Suprapubic skin (tissue), 4 donors: ENCODE measurements at regions not wholly inside any gene's neighbourhood (a gene's known extent, or its start where the extent isn't known, plus 50 kb on each side); places are given as distances from the start of the nearest gene placed in this dataset.
"Not testable (repeated sequence)": the region's sequence is repeated elsewhere in the genome, so short reads cannot be mapped to it uniquely, and the experiment has no call there.

ENCODE experiments used
- DNase-seq, 2 donors: peaks; one replicate each; pipeline ENCODE4 v3.0.0-alpha.2; 2019; ENCODE audit warnings: low spot score in 2 of 2
- H3K27ac ChIP-seq: fragments of 200-600 bp; sonication (generic); one replicate; pipeline ENCODE4 v1.5.1; 2019
- H3K27me3 ChIP-seq: fragments of 200-600 bp; sonication (generic); one replicate; pipeline ENCODE4 v1.5.1; 2019
- H3K36me3 ChIP-seq: fragments of 200-600 bp; sonication (generic); one replicate; pipeline ENCODE4 v1.5.1; 2019
- H3K4me1 ChIP-seq: fragments of 200-600 bp; sonication (generic); one replicate; pipeline ENCODE4 v1.5.1; 2019
- H3K4me3 ChIP-seq: fragments of 200-600 bp; sonication (generic); one replicate; pipeline ENCODE4 v1.5.1; 2019; ENCODE audit warnings: mild to moderate bottlenecking
- H3K9me3 ChIP-seq: fragments of 200-600 bp; sonication (generic); one replicate; pipeline ENCODE4 v1.5.1; 2019
- EP300 ChIP-seq: sonication (generic); formaldehyde crosslinking; IDR thresholded peaks from one replicate; pipeline ENCODE4 v1.6.1; 2017; ENCODE audit warnings: antibody characterized with exemption
- POLR2A ChIP-seq, 2 donors: fragments of 450-650 bp; IDR thresholded peaks; one replicate each; pipeline ENCODE4 v1.6.1; 2017; ENCODE audit warnings: antibody characterized with exemption in 2 of 2, mild to moderate bottlenecking in 2 of 2, moderate library complexity in 2 of 2
- POLR2AphosphoS5 ChIP-seq, 3 donors: sonication (generic); formaldehyde crosslinking; IDR thresholded peaks; one replicate each; pipeline ENCODE4 v1.6.1; 2017; ENCODE audit warnings: antibody characterized with exemption in 3 of 3
- WGBS: methylation state at CpG from one replicate; pipeline ENCODE4 v1.1.5; 2018; 5-methylcytosine and 5-hydroxymethylcytosine counted together
- TF ChIP-seq, protein P1 (sequence below), 2 donors: fragments of 200-600 bp in 1 of 2; fragments of 450-650 bp in 1 of 2; sonication (generic) in 1 of 2; IDR thresholded peaks; one replicate each; pipeline ENCODE4 v1.5.1; 2016 to 2019; ENCODE audit warnings: antibody characterized with exemption in 2 of 2, mild to moderate bottlenecking in 1 of 2, moderate library complexity in 1 of 2

DNA sequence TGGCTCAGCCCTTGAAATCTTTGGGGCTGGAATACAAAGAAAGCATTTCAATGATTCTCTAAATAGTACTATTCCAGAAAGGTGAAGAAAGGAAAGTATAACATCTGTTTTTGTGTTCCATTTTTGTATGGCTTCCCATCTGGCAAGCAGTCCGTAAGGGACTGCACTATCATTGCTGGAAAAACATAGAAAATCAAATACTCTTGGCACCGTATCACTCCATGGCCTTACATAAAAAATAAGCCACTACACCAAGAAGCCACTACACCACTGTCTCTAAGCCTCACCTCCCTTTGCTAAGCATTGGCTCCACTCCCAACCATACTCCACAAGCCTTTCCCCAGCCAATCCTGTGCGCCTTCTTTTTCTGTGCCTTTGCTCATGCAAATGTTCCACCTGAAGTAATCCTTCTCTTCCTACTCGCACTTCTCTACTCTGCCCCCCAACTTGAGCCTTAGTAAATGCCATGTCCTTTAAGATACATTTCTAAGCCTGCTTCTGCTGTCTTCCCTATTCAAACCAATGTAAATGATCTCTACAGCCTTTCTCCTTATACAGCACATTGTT, 454.6 kb upstream of the TUSC1 start:
- Histone ChIP-seq H3K36me3 (no peaks in the 10 kb centered on the region), H3K4me1 (no peaks in the 10 kb centered on the region), H3K9me3 (no peaks in the 10 kb centered on the region), H3K27me3 (no peaks in the 10 kb centered on the region), H3K27ac (no peak overlapping the region), H3K4me3 (no peak overlapping the region)
- TF ChIP-seq, protein P1, sequence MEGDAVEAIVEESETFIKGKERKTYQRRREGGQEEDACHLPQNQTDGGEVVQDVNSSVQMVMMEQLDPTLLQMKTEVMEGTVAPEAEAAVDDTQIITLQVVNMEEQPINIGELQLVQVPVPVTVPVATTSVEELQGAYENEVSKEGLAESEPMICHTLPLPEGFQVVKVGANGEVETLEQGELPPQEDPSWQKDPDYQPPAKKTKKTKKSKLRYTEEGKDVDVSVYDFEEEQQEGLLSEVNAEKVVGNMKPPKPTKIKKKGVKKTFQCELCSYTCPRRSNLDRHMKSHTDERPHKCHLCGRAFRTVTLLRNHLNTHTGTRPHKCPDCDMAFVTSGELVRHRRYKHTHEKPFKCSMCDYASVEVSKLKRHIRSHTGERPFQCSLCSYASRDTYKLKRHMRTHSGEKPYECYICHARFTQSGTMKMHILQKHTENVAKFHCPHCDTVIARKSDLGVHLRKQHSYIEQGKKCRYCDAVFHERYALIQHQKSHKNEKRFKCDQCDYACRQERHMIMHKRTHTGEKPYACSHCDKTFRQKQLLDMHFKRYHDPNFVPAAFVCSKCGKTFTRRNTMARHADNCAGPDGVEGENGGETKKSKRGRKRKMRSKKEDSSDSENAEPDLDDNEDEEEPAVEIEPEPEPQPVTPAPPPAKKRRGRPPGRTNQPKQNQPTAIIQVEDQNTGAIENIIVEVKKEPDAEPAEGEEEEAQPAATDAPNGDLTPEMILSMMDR (IDR thresholded peaks at IDR 0.05) = no peak
- TF ChIP-seq POLR2A (IDR thresholded peaks at IDR 0.05) (no peak), POLR2AphosphoS5 (IDR thresholded peaks at IDR 0.05) (no peak), EP300 (no peak)
- 77% methylated on average over 4 of the region's 4 CpGs for WGBS
- no peak for DNase-seq

DNA sequence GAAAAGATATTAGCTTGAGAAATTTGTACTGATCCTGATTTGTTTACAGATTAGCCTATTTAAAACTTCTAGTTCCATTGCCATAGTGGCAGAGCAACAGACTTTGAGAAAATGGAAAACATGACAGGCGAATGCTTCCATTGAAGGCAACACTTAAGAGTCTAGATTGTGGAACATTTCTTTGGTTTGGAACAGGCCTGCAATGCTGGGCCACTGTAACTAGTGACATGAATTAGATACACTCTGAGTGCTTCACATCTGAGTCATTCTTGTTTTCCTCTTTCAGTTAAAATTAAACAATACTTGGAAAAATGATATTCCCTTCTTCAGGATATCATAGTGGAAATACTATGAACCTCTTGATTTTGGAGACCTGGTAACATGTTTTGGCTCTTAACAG, 453.6 kb upstream of the TUSC1 start:
- Histone ChIP-seq H3K4me1 (no peaks in the 10 kb centered on the region), H3K9me3 (no peaks in the 10 kb centered on the region), H3K27ac (peak overlapping the region; percentile 40), H3K27me3 (no peaks in the 10 kb centered on the region), H3K36me3 (no peaks in the 10 kb centered on the region), H3K4me3 (no peak overlapping the region)
- DNase-seq = no peak
- TF ChIP-seq POLR2AphosphoS5 (IDR thresholded peaks at IDR 0.05) (no peak), EP300 (no peak)
- TF ChIP-seq, protein P1 (IDR thresholded peaks at IDR 0.05) = no peak
- 63% methylated on average over 1 of the region's 1 CpG for WGBS

DNA sequence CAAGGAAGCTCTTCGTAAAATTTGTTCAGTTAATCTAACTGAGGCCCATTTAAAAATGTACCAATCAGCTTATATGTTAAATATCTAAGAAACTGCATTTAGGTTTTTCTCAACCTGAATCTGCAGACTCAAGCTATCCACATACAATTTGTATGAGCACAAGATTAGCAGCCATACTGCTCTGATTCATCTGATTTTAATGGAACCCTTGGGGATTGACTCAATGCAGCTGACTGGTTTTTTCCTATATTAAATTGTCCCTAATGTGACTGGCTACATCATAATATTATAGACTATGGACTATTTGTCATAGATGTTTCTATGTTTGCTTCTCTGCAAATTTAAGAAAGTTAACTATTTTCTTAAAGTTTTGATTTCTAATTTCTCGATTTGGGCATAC, 451.0 kb upstream of the TUSC1 start:
- Histone ChIP-seq H3K27me3 (no peaks in the 10 kb centered on the region), H3K4me1 (no peaks in the 10 kb centered on the region), H3K4me3 (no peak overlapping the region), H3K27ac (no peak overlapping the region), H3K9me3 (no peaks in the 10 kb centered on the region), H3K36me3 (no peaks in the 10 kb centered on the region)
- WGBS = 86% methylated on average over 2 of the region's 2 CpGs
- TF ChIP-seq, protein P1 (IDR thresholded peaks at IDR 0.05) = no peak
- TF ChIP-seq EP300 = no peak
- TF ChIP-seq POLR2A (IDR thresholded peaks at IDR 0.05) = no peak
- no peak for TF ChIP-seq POLR2AphosphoS5 (IDR thresholded peaks at IDR 0.05)
- DNase-seq = no peak

DNA sequence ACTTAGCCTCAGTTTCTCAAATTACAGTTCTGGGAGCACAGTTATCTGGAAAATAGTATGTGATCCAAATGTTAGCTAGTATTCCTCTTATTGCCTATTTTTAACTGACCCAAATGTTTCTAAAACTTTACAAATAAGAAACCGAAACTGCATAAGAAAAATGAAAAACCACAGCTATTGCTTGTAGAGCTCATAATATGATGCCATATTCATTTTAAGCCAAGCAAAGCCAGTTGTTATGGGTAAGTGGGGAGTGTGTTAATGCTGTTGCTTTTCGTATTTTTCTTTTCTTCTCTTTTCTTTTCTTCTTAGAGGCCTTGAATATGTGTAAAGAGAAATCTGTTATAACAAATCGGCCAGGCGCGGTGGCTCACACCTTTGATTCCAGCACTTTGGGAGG, 447.4 kb upstream of the TUSC1 start:
- H3K27ac ChIP-seq = no peak overlapping the region
- no peak for DNase-seq
- WGBS = 92% methylated on average over 5 of the region's 5 CpGs
- H3K4me3 ChIP-seq = no peak overlapping the region
- no peaks in the 10 kb centered on the region for H3K36me3 ChIP-seq
- H3K27me3 ChIP-seq = no peaks in the 10 kb centered on the region
- TF ChIP-seq POLR2A (IDR thresholded peaks at IDR 0.05) (no peak), POLR2AphosphoS5 (IDR thresholded peaks at IDR 0.05) (no peak), EP300 (no peak)
- TF ChIP-seq, protein P1 (IDR thresholded peaks at IDR 0.05) = no peak
- no peaks in the 10 kb centered on the region for H3K4me1 ChIP-seq
- no peaks in the 10 kb centered on the region for H3K9me3 ChIP-seq

- 56% methylated on average over 2 of the region's 2 CpGs for WGBS
Observed at GRCh38 chr9:26116085-26116484, 437.8 kb upstream of the TUSC1 start.

GRCh38 chr9:26112724-26113123, 434.5 kb upstream of the TUSC1 start:
- Histone ChIP-seq H3K4me3 (no peak overlapping the region), H3K36me3 (no peaks in the 10 kb centered on the region), H3K27me3 (no peaks in the 10 kb centered on the region), H3K27ac (no peak overlapping the region), H3K4me1 (no peaks in the 10 kb centered on the region), H3K9me3 (no peaks in the 10 kb centered on the region)
- DNase-seq = no peak
- WGBS = 85% methylated on average over 2 of the region's 2 CpGs
- TF ChIP-seq POLR2AphosphoS5 (IDR thresholded peaks at IDR 0.05) (no peak), POLR2A (IDR thresholded peaks at IDR 0.05) (no peak), EP300 (no peak)
- TF ChIP-seq, protein P1 (IDR thresholded peaks at IDR 0.05) = no peak

More at GRCh38 chr9:26116085-26116484, 437.8 kb upstream of the TUSC1 start:
- not testable (repeated sequence) for H3K4me1 ChIP-seq, H3K9me3 ChIP-seq, H3K27me3 ChIP-seq, H3K27ac ChIP-seq, H3K36me3 ChIP-seq, DNase-seq, H3K4me3 ChIP-seq
